Neural cell (in vitro differentiated cells): ENCODE measurements at regions not wholly inside any gene's neighbourhood (a gene's known extent, or its start where the extent isn't known, plus 50 kb on each side); places are given as distances from the start of the nearest gene placed in this dataset.

ENCODE experiments used
- EZH2 ChIP-seq: fragments of 200-600, 300-800 bp; shearing (Covaris generic), sonication (generic); IDR thresholded peaks from 2 replicates; pipeline ENCODE4 v1.6.1; 2014; ENCODE audit warnings: antibody characterized with exemption, low read length, borderline replicate concordance, mild to moderate bottlenecking; ENCODE audit not compliant: insufficient read depth, poor library complexity, severe bottlenecking
- MXI1 ChIP-seq: fragments of 450-650 bp; conservative IDR thresholded peaks from 2 replicates; pipeline ENCODE4 v1.6.1; 2014; ENCODE audit warnings: antibody characterized with exemption, mild to moderate bottlenecking; ENCODE audit not compliant: poor library complexity, severe bottlenecking
- POLR2AphosphoS5 ChIP-seq: IDR thresholded peaks from 2 replicates; pipeline ENCODE4 v1.6.1; 2012
- RAD21 ChIP-seq: fragments of 450-650 bp; conservative IDR thresholded peaks from 2 replicates; pipeline ENCODE4 v1.6.1; 2014; ENCODE audit warnings: antibody characterized with exemption, mild to moderate bottlenecking, moderate library complexity
- TF ChIP-seq, protein P1 (sequence below): fragments of 450-650 bp; IDR thresholded peaks from 2 replicates; pipeline ENCODE4 v1.5.1; 2014; ENCODE audit warnings: antibody characterized with exemption, mild to moderate bottlenecking, moderate library complexity; ENCODE audit not compliant: poor library complexity, severe bottlenecking

DNA sequence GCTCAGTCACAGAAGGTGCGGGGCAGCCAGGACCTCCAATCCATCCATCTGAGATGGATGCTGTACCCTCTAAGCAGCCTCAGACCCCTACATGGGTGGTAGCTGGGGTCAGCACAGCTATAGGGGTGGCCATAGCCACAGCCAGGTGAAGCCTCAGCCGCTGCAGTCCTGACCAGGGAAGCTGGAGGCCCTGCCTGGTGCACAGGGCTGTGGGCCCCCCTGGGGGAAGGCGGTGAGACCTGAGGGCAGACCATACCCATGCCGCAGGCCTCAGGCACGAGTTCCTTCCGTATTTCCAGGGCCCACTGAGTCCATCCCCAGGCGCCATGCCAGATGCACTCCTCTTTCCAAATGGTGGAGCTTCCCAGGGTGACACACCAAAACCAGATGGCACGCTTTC, 96.6 kb upstream of the KDM7A start:
- TF ChIP-seq, protein P1, sequence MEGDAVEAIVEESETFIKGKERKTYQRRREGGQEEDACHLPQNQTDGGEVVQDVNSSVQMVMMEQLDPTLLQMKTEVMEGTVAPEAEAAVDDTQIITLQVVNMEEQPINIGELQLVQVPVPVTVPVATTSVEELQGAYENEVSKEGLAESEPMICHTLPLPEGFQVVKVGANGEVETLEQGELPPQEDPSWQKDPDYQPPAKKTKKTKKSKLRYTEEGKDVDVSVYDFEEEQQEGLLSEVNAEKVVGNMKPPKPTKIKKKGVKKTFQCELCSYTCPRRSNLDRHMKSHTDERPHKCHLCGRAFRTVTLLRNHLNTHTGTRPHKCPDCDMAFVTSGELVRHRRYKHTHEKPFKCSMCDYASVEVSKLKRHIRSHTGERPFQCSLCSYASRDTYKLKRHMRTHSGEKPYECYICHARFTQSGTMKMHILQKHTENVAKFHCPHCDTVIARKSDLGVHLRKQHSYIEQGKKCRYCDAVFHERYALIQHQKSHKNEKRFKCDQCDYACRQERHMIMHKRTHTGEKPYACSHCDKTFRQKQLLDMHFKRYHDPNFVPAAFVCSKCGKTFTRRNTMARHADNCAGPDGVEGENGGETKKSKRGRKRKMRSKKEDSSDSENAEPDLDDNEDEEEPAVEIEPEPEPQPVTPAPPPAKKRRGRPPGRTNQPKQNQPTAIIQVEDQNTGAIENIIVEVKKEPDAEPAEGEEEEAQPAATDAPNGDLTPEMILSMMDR, result no peak
- TF ChIP-seq EZH2, result no peak
- TF ChIP-seq MXI1, result no peak
- TF ChIP-seq RAD21, result no peak
- no peak for TF ChIP-seq POLR2AphosphoS5
